DND-41 (cell line): ENCODE measurements at regions not wholly inside any gene's neighbourhood (a gene's known extent, or its start where the extent isn't known, plus 50 kb on each side); places are given as distances from the start of the nearest gene placed in this dataset.

Source experiments
- EZH2 ChIP-seq: IDR thresholded peaks from 3 replicates; pipeline ENCODE4 v1.6.1; 2012; ENCODE audit warnings: borderline replicate concordance, low read depth, mild to moderate bottlenecking, moderate library complexity, low read length, inconsistent platforms; ENCODE audit not compliant: severe bottlenecking
- TF ChIP-seq, protein P1 (sequence below): IDR thresholded peaks from 2 replicates; pipeline ENCODE4 v1.5.1; 2012; ENCODE audit warnings: borderline replicate concordance, low read length, moderate library complexity, mild to moderate bottlenecking; ENCODE audit not compliant: poor library complexity, severe bottlenecking; ENCODE audit errors: extremely low read depth

DNA sequence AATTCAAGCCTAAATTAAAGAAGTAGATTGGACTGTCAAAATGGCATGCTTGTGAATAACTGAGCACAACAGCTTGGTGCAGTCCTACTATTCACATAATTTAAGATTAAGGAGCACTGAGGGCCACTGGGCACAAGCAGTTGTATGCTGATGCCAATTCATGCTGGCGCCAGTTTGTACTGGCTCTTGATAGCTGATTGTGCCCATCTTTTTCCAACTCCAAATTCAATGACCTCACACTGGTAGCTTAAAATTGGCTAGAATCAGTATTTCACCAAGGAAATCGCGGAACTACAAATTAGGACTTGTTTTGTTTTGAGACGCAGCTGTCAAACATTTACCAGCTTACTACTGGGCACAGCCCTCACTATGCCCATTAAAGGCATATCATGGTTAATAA lies 969.2 kb downstream of the JRKL start:
- TF ChIP-seq, protein P1, sequence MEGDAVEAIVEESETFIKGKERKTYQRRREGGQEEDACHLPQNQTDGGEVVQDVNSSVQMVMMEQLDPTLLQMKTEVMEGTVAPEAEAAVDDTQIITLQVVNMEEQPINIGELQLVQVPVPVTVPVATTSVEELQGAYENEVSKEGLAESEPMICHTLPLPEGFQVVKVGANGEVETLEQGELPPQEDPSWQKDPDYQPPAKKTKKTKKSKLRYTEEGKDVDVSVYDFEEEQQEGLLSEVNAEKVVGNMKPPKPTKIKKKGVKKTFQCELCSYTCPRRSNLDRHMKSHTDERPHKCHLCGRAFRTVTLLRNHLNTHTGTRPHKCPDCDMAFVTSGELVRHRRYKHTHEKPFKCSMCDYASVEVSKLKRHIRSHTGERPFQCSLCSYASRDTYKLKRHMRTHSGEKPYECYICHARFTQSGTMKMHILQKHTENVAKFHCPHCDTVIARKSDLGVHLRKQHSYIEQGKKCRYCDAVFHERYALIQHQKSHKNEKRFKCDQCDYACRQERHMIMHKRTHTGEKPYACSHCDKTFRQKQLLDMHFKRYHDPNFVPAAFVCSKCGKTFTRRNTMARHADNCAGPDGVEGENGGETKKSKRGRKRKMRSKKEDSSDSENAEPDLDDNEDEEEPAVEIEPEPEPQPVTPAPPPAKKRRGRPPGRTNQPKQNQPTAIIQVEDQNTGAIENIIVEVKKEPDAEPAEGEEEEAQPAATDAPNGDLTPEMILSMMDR = no peak
- no peak for TF ChIP-seq EZH2
